SU-DHL-6 (cell line): ENCODE measurements at regions not wholly inside any gene's neighbourhood (a gene's known extent, or its start where the extent isn't known, plus 50 kb on each side); places are given as distances from the start of the nearest gene placed in this dataset.

Source experiments
- CTCF ChIP-seq: fragments of 200-600 bp; sonication (generic); IDR thresholded peaks from one replicate; pipeline ENCODE4 v1.5.1; 2017; ENCODE audit warnings: antibody characterized with exemption, mild to moderate bottlenecking, low read length, moderate library complexity; ENCODE audit not compliant: insufficient read depth, poor library complexity, severe bottlenecking
- EZH2phosphoT487 ChIP-seq: fragments of 200-600 bp; sonication (generic), shearing (Covaris generic); conservative IDR thresholded peaks from 2 replicates; pipeline ENCODE4 v1.6.1; 2018; ENCODE audit warnings: mild to moderate bottlenecking, antibody characterized with exemption, low read length, moderate library complexity, mixed read lengths

- TF ChIP-seq EZH2phosphoT487 (no peak), CTCF (peak; percentile 82)
Measured at GRCh38 chr15:31215490-31216214, 111.0 kb upstream of the KLF13 start.
